Nephron progenitor cell (in vitro differentiated cells): ENCODE measurements at regions not wholly inside any gene's neighbourhood (a gene's known extent, or its start where the extent isn't known, plus 50 kb on each side); places are given as distances from the start of the nearest gene placed in this dataset.
A peak's percentile ranks its signal among the peaks of the same experiment; 100 is the strongest.

Source experiments
- DNase-seq: peaks from one replicate; pipeline ENCODE4 v3.0.0; 2021
- H3K27ac Mint-ChIP-seq: 2 replicates; pipeline ENCODE4 v1.8.0; 2021; ENCODE audit warnings: mild to moderate bottlenecking, moderate library complexity, mixed read lengths
- H3K27me3 Mint-ChIP-seq: 2 replicates; pipeline ENCODE4 v1.8.0; 2021; ENCODE audit warnings: mild to moderate bottlenecking, low read depth, mixed read lengths; ENCODE audit not compliant: poor library complexity
- H3K36me3 Mint-ChIP-seq: 2 replicates; pipeline ENCODE4 v1.8.0; 2021; ENCODE audit warnings: low read depth, mixed read lengths
- H3K4me1 Mint-ChIP-seq: 2 replicates; pipeline ENCODE4 v1.8.0; 2021; ENCODE audit warnings: mixed read lengths
- H3K4me3 Mint-ChIP-seq: 2 replicates; pipeline ENCODE4 v1.8.0; 2021; ENCODE audit warnings: mild to moderate bottlenecking, moderate library complexity, mixed read lengths
- H3K9me3 Mint-ChIP-seq: 2 replicates; pipeline ENCODE4 v1.8.0; 2021; ENCODE audit warnings: mild to moderate bottlenecking, moderate library complexity, mixed read lengths
- TF ChIP-seq, protein P1 (sequence below): fragments of 200-600 bp; sonication (generic); IDR thresholded peaks from 2 replicates; pipeline ENCODE4 v1.5.0; 2021; ENCODE audit warnings: antibody characterized with exemption

DNA sequence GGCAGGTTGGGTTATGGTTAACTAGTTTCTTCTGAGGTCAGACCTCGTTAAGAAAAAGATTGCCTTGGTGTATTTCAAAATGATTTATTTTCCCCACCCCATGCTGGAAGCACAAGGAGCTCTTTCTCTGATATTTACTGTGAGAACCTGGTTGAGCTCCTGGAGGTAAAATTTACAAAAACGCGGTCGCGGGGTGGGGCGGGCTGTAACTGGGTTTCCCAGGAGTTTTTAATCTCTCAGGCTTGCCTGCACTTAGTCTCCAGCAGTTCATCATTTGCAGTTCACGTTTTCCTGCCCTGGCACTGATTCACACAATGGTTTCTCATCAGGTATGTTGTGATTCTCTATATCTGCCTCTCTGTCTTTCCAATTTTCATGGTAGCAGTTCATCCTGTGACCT, 67.9 kb upstream of the PDE3A start:
- no peak for DNase-seq
- H3K36me3 Mint-ChIP-seq: peaks cover 7% of the 10 kb centered on the region
- H3K9me3 Mint-ChIP-seq: peaks cover 20% of the 10 kb centered on the region
- H3K27me3 Mint-ChIP-seq: peaks cover 3% of the 10 kb centered on the region
- no peak overlapping the region for H3K4me3 Mint-ChIP-seq
- TF ChIP-seq, protein P1, sequence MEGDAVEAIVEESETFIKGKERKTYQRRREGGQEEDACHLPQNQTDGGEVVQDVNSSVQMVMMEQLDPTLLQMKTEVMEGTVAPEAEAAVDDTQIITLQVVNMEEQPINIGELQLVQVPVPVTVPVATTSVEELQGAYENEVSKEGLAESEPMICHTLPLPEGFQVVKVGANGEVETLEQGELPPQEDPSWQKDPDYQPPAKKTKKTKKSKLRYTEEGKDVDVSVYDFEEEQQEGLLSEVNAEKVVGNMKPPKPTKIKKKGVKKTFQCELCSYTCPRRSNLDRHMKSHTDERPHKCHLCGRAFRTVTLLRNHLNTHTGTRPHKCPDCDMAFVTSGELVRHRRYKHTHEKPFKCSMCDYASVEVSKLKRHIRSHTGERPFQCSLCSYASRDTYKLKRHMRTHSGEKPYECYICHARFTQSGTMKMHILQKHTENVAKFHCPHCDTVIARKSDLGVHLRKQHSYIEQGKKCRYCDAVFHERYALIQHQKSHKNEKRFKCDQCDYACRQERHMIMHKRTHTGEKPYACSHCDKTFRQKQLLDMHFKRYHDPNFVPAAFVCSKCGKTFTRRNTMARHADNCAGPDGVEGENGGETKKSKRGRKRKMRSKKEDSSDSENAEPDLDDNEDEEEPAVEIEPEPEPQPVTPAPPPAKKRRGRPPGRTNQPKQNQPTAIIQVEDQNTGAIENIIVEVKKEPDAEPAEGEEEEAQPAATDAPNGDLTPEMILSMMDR: no peak
- no peak overlapping the region for H3K27ac Mint-ChIP-seq
- H3K4me1 Mint-ChIP-seq: no peaks in the 10 kb centered on the region

DNA sequence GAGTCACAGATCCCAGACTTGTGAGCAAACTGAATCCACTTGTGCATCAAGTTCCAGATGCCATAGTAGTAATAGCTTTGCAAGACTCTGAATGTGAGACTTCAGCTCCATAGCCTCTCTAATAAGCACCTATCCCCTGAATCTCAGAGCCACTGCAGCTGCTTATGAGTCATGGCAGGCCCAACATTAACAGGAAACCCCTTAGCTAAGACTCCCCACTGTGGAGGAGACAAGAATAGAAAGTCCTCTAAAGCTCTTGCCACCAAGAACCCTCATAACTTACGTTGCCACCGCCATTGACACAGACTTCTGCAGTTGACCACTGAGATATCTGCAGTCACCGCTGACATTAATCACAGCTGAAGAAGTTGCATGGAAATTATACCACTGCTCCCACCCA, 62.9 kb upstream of the PDE3A start:
- Mint-ChIP-seq H3K36me3 (no peaks in the 10 kb centered on the region), H3K9me3 (peaks cover 22% of the 10 kb centered on the region), H3K27me3 (no peaks in the 10 kb centered on the region), H3K4me1 (no peaks in the 10 kb centered on the region), H3K27ac (no peak overlapping the region), H3K4me3 (no peak overlapping the region)
- no peak for DNase-seq
- TF ChIP-seq, protein P1: no peak

DNA sequence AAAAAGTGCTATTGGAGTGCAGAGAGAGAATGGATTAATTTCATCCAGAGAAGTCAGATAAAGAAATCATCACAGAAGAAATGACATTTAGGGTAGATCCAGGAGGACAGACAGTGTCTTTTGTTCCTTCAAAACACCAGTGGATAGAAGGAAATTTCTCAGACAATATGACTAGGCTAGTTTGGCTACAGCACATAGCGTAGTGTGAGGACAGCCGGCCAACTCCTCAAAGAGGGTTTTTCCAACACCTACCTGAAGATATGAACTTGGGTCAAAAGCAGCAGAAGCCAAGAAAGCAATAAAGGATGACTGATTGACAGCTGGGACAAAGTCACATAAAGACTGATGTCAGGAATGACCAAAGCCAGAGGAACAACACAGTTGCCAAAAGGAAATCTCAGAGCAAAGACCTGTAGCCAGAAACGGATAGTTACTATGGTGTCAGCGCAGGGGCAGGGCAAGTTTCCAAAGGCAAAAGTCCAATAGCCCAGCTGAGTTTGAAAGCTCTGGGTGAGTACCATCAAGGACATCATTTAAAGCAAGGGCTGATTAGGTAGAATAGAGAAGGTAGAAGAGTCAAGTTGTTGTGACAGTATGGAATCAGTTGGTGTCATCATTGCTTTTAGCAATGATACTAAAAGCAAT, 58.7 kb upstream of the PDE3A start:
- H3K27ac Mint-ChIP-seq: peak overlapping the region; percentile 2
- H3K9me3 Mint-ChIP-seq: peaks cover 22% of the 10 kb centered on the region
- no peaks in the 10 kb centered on the region for H3K27me3 Mint-ChIP-seq
- H3K36me3 Mint-ChIP-seq: no peaks in the 10 kb centered on the region
- no peaks in the 10 kb centered on the region for H3K4me1 Mint-ChIP-seq
- TF ChIP-seq, protein P1: no peak
- no peak overlapping the region for H3K4me3 Mint-ChIP-seq
- DNase-seq: no peak

DNA sequence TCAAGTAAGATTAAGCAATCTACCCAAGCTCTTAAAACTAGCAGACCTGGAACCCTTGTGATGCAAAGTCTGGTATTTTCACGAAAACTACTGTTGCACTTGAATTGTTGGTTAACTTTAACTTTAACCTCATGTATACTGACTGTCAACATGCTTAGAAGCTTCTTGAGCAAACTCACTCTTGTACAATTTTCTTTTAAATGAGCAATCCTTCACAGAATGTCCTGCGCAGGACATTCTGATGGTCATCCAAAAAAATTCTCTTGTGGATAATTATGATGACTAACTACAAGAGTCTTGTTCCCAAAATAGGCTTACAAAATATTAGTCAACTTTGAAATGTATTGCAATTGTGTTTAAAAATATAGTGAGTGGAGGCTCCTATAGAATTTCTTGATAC, 54.0 kb upstream of the PDE3A start:
- Mint-ChIP-seq H3K27ac (no peak overlapping the region), H3K4me1 (no peaks in the 10 kb centered on the region), H3K9me3 (no peaks in the 10 kb centered on the region), H3K4me3 (no peak overlapping the region), H3K27me3 (no peaks in the 10 kb centered on the region), H3K36me3 (no peaks in the 10 kb centered on the region)
- TF ChIP-seq, protein P1: no peak
- no peak for DNase-seq

DNA sequence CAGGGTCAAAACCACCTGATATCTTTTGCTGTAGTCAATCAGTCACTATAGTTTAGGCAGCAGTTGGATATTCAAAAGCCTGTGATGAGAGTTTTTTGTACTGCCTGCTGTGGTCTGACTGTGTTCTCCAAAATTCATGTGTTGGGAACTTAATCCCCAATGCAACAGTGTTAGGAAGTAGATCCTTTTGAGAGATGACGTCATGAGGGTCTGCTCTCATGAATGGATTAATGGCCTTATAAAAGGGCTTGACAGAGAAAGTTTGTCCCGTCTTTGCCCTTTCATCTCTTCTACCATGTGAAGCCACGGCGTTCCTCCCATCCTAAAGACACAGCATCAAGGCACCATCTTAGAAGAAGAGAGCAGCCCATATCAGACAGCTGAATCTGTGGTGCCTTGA, 50.8 kb upstream of the PDE3A start:
- no peak for DNase-seq
- TF ChIP-seq, protein P1: no peak
- no peaks in the 10 kb centered on the region for H3K36me3 Mint-ChIP-seq
- H3K27ac Mint-ChIP-seq: no peak overlapping the region
- H3K4me1 Mint-ChIP-seq: no peaks in the 10 kb centered on the region
- H3K27me3 Mint-ChIP-seq: no peaks in the 10 kb centered on the region
- no peaks in the 10 kb centered on the region for H3K9me3 Mint-ChIP-seq
- H3K4me3 Mint-ChIP-seq: no peak overlapping the region
